Middle frontal gyrus (tissue), 1 donor: ENCODE measurements at regions not wholly inside any gene's neighbourhood (a gene's known extent, or its start where the extent isn't known, plus 50 kb on each side); places are given as distances from the start of the nearest gene placed in this dataset.

Experiments used
- DNase-seq: peaks from one replicate; pipeline ENCODE4 v3.0.0-alpha.2; 2015; ENCODE audit warnings: low spot score; ENCODE audit errors: extremely low spot score

DNA sequence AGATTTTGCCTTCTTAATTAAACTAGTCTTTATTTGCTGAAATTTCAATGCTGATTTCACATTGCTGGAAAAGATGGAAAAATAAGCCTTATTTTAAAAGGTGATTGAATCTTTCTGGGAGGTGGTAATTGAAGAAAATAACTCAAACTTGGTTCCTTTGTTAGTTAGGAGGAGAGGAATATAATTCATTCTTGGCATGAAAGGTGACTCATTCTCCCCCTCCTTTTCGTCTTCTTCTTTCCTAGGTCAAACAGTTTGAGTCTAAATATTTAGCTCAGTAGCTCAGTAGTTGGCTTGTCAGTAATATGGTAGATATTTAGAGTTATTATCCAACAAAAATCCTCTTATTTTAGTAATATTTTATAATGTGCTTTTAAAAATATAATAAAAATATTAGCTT, 353.9 kb upstream of the MEF2C start:
- DNase-seq: no peak

DNA sequence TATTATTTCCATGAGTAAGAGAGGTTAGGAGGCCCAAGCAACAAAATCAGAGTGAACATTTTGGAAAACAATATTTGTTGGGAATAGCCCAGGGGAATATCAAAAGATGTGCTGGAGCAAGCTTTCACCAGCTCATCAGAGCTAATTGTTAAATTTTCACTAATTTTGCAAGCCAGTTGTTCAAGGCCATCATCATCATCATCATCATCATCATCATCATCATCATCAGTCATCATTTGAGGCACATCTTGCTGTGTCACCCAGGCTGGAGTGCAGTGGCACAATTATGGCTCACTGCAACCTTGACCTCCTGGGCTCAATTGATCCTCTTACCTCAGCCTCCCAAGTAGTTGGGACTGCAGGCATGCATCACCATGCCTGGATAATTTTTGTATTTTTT, 350.5 kb upstream of the MEF2C start:
- DNase-seq: no peak

DNA sequence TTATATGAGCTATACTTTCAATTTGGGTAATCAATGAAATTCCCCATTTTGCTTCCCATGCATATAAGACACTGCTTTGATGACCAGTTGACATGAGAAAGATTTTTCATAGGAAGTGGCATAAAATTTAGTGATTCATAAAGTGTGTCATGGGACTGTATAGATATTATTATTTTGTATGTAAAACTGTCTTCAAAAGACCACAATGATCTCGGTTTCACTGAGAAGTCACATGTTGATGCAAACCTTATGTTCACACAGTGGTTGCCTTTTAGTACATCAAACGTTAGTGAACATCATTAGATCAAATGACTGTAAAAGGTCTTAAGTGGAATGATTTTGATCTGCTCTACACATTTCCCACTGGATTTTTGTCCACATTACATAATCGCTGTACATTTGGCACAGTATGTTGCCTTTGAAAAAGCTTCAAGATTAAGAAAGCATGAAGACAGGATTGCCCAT, 349.2 kb upstream of the MEF2C start:
- no peak for DNase-seq

DNA sequence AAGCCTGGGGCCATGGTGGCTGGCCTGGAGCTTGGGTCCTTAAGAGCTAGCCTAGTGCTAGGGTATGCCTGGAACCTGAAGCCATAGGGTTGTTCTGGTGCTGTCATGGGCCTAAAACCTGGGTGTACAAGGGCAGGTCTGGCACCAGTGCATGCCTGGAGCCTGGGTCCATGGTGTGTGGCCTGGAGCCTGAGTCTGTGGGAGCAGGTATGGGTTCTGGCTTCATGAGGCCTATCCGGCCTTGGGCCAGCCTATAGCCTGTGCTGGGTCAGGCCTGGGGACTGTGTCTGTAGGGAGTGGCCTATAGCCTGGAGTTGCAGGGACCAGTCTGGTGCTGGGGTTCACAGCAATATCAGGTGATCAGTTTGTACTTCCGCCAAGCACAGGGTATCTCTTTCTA, 347.2 kb upstream of the MEF2C start:
- no peak for DNase-seq

DNA sequence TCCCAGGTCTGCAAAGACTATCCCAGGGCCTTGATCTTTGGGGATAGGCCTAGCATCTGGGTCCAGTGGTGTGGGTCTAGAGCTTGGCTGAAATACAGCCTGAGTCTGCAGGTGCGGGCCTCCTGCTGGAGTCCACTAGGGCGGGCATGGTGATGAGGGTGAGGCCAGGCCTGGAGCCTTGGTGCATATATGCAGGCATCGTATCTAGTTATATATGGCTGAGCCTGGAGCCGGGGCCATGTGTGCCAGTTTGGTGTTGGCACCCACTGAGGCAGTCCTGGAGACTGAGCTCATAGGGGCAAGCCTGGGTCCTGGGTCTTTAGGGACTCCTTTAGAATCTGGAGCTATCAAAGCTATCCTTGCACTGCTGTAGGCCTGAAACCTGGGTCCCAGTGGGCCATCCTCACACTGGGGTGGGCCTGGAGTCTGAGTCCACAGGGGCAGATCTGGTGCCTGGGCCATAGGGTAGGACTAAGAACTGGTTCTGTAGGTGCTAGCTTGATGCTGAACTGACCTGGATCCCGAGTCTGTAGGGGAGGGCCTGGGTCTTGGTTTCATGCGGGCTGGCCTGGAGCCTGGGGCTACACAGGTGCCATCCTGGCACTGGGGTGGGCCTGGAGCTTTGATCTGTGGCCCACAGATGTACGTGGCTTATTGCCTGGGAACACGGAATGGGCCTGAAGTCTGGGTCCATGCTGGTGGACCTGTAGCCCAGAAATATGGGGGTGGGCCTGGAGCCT, 346.5 kb upstream of the MEF2C start:
- no peak for DNase-seq

DNA sequence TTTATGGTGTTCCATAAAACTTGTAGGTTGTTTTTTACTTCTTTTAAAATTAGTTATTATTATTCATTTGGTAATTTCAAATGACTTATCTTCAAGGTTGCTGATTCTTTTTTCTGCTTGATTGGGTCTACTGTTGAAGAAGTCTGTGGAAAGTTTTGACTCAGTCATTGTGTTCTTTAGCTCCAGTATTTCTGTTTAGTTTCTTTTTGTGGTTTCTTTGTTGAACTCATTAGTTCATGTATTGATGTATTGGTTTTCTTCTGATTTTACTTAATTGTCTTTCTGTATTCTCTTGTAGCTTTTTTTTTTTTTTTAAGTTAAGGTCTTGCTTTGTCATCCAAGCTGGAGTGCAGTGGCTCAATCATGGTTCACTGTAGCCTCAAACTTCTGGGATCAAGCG, 345.4 kb upstream of the MEF2C start:
- DNase-seq: no peak

DNA sequence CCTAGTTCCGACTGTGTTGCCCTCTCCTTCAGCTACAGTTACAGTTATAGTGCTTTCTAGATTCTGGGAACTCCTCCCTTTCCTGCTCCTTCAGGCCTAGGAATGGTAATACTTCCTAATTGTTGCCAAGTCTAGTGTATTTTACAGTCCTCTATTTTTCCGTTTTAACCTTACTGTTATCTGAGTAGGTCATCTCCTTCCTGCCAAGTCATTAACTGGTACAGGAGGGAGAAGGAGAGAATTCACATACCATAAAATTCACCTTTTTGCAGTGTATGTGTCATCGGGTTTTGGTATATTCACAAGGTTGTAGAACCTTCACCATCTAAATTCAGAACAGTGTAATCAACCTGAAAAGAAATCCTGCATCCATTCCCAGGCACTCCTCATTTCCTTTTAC, 335.4 kb upstream of the MEF2C start:
- no peak for DNase-seq

DNA sequence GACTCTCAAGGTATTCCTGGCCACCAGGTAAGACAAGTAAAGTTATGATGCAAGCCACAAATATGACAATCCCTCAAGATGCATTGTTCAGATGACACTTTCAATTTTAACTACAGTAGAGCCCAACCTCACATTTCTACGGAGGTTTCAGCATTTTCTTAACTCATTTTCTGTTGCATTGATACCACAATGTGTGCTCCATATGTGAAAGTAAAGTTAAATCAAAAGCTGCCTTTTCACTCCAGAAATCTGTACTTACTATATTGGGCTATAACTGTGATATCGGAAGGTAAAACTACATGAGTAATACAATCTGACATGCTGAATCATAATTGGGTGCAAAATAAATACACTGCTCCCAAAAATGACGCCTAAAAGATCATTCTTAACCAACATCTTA, 333.6 kb upstream of the MEF2C start:
- no peak for DNase-seq

DNA sequence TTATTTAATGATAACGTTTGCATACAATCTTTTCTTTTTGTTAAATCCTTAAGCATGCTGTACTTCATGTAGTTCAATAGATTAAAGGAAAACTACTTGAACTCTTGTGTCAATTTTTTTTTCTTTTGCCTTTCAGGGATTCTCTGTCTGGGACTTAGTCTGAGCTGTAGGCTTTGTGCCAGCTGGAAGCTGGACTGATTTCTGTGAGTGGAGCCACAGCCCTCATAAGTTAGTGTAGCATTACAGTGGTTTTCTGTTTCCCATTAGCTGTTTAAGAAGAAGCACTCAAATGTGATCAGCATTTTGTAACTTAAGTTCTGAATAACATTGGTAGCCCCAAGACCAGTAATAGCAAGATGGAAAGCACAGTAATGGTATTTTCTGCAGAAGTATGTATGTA, 330.6 kb upstream of the MEF2C start:
- DNase-seq: no peak

DNA sequence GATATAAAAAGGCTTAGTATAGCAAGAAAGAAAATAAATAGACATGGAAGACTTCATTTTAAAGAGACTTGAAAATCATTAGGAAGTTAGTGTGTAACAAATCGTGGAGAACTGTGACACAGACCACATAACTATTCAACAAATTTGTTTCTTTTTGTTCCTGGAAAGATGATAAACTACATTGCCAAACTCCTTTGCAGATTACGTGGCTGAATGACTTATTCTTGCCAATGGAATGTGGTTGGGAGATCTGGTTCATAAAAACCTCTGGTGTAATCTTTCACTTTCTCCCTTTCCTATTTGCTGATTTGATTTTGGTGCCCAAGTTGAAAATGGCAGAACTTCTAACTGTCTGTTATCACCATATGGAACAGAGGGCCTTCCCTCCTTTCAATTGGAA, 328.9 kb upstream of the MEF2C start:
- no peak for DNase-seq

DNA sequence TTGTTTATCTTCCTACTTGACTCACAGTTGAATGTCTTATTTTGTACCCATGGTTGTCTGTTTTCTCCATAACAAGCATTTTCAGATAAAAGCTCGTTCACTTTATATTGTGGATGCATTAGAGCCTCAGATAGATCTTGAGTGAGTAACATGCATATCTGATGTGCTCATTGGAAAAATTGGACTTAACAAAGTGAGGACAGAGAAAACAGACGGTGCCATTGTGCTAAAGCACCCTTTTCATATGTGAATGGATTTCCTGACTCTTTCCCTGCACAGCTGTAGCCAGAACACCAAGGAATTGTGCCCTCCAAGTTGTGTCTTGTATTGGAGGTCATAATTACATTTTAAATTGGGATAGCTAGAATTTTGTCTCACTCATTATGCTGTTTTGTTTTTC, 325.8 kb upstream of the MEF2C start:
- no peak for DNase-seq

DNA sequence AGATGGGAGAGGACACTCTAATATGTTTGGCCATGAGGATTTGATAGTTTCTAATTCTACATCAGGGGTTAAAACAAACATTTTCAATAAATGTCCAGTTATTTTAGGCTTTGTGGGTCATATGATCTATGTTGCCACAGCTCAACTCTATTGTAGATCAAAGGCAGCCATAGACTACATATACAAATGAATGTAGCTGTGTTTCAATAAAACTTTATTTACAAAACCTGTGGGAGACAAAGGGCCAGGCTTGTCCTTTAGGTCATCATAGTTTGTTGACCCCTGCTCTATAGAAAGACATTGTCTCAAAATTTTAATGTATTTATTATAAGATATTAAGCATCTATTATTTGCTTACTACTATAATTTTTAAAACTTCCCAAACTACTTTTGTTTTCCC, 325.4 kb upstream of the MEF2C start:
- no peak for DNase-seq

DNA sequence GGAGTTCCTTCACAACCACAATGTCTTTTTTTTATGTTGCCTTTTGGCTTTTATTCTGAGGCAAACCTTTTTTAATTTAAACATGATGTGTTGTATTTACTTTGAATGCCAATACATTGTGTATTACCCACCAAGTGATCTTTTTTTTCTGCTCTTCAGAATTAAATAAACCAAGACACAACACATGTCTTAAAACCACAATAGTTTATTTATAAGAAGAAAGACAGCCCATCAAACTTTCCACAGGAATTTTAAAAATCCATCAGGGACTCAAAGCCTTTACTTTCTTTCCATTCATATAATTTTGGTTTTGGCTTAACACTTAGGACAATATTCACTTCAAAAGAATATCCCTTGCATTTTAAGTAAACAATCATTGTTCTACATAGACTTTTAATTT, 321.8 kb upstream of the MEF2C start:
- no peak for DNase-seq

DNA sequence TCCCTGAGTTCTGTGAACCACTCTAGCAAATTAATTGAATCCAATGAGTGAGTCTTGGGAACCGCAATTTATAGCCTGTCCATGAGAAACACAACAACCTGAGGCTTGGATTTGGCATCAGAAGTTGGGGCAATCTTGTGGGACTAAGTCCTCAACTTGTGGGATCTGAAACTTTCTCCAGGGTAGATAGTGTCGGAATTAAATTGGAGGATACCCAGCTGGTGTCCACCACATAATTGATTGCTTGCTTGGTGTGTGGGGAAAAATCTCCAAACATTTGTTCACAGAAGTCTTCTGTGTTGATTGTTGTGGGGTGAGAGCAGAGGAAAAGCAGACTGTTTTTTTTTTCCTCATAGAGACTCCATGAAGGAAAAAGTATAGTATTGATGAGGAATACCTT, 320.6 kb upstream of the MEF2C start:
- DNase-seq: no peak

DNA sequence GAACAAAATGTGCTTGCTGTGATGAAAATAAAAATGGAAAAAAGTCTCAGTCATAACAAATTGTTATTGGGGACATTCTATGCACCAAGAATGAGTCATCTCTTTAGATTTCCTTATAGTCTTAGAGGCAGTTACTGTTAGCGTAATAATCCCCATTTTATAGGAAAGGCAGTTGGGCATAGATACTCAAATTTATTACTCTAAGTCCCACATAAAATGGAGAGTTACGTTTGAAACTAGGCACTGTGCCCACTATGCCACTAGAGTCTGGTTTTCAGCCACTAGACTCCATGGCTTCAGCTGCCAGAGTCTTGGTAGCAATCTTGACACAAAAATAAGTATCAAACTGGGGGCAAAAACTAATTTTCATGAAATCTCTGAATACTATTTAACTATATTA, 317.9 kb upstream of the MEF2C start:
- DNase-seq: no peak

DNA sequence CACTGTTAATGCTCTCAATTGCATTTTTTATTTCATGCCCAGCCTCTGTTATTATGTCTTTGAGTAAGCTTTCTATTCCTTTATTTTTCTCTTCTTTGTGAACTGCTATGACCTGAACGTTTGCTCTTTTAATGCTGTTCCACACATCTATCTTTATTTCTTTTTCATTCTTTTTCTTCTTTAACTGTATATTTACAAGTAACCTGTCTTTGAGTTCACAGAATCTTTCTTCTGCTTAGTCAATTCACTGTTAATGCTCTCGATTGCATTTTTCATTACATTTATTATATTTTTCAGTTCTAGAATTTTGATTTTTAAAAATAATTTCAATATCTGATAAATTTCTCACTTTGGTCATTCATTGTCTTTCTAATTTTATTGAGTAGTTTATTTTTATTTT, 316.3 kb upstream of the MEF2C start:
- no peak for DNase-seq

DNA sequence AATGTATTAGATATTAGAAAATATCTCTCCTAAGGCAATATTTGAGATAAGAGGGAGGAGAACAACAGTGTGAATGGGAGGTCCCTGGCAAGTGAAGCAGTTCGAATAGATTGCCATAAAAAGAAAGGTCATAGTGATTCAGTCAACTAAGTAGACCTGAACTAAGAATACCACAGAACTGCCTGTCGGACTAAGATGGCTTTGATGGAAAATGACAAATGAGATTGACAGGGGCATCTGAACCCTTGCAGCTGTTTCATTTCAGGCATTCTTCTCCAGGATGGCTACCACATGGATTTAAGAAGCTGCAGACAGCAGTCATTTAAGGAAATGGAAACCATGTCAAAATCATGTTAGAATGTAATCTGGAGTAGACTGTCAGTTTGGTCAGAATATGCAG, 308.4 kb upstream of the MEF2C start:
- no peak for DNase-seq

DNA sequence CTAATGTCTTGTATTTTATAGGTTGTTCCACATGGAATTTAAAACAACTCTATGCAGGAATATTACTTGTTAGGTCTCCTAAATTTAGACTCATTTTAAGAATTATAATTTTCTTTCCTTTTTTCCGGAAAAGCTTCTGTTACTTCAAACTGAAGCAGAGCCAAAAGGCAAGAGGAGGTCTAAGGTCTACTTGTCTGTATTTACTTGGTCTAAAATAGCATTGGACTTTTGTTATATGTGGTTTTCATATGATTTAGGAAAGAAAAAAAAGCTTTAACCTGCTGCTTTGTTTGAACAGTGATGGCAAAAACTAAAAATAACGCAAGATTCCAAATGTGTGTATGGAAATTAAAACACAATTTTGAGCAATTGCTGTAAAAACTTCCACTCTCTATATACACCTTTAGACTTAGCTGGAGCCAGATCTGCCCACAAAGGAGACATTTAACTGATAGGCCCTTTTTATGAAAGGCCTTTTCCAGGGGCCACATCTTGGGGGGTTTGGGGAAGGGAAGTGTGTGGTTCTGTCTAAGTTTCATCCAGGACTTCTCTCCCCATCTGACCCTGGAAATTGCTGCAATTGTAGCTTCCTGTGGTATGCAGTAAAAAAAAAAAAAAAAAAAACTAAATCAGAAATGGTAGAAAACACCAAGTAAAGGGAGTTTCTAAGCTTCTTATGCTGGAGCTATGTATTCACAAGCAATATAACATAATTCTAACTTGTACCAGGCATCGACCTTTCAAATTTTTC, 307.7 kb upstream of the MEF2C start:
- no peak for DNase-seq

DNA sequence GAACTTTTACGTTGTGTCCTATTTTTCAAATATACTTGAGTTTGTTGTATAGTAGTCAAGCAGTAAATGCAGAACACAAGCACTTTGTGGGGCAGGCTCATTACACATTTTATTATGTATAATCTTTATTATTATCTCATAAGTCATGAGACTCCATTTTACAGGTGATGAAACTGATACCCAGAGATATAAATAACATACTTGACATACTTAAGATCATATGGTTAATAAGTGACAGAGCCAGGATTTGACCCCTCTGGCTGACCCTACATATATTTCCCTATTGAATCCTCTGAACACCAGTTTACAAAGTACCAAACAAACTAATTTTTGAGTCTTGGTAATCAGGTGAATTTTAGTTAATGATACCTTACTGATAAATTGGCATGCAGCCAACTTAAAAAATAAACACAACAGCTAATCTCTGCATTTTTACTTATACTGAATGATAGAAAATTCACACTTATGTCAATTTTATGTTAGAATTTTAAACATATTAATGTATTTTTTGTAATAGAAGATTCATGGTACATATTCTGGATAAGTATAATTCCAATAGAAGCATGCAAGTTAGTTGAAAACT, 305.0 kb upstream of the MEF2C start:
- no peak for DNase-seq

DNA sequence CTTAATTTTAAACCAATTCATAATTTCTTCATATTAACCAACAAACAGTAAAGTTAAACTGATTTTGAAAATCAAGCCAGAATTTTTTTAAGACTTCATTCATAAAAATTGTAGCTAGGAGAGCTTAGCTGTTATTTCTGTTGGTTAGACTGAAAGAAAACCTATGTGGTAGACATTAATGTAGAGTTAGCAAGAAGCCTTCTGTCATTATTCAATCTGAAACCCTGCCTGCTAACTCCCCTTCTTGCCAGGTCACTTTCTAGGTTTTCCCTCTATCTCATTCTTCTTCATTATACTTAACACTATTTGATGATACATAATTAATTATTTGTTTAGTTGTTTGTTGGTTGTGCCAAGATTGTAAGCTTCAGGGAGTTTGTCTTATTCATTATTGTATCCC, 304.3 kb upstream of the MEF2C start:
- DNase-seq: no peak

DNA sequence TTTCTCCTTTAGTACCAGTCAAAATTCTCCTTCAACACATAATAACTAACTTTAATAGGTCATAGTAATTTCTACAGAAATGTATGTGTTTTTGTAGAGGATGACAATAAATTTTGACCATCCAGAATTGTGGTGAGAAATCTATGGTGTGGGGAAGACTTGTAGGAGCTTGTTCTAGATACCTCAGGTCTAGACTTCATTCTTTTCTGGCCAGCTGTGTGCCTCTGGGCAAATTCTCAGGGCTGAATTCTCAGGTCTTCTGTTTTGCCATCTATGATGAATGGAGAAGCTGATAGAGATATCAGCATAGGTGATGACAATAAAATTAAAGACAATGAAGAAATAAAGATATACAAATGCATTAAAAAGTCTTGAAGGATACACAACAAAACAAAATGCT, 298.6 kb upstream of the MEF2C start:
- no peak for DNase-seq

DNA sequence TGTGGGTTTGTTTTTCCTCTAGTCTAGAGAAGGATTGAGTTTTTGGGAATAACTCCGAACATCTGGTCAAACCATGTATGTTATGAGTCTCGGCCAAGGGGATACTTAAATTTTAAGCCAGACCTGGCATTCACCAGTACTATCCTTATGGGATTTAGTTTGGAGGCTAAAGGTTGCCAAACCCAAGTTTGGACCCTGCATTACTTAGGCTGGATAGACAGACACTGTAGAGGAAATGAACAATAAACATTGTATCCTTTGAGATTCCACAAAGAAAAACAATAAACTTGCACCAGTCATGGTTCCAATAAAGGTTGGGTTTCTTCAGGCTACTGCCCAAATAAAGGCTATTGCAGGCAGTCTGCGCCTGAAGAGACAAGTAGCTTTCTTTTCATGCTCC, 296.7 kb upstream of the MEF2C start:
- no peak for DNase-seq

DNA sequence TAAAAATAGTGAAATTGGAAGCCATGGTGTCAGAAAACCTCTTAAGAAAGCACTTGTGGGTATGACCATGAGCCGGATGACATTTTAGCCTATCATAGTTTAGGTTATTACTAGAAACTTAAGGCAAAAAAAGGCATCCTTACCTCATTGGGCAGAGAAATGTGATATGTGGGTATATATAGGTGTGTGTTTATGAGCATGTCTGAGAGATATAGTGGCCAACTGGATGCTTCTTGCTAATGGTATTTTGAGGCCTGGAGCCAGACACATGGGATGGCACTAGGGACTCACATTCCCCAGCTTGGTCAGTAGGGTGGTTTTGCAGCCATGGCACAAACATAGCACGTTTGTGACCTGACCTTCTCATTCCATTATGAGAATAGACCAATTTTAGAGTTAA, 295.6 kb upstream of the MEF2C start:
- no peak for DNase-seq
